ENCODE measurements at regions not wholly inside any gene's neighbourhood (a gene's known extent, or its start where the extent isn't known, plus 50 kb on each side); places are given as distances from the start of the nearest gene placed in this dataset.

GRCh38 chr18:60568220-60568619, 195.6 kb upstream of the MC4R start:
- no peak for TF ChIP-seq CTCF (IDR thresholded peaks at IDR 0.05; ENCODE audit: extremely low read depth, missing control alignments)
- no peak for DNase-seq (ENCODE audit: low spot score)

- no peak for DNase-seq (ENCODE audit: low spot score)
- no peak for TF ChIP-seq CTCF (IDR thresholded peaks at IDR 0.05; ENCODE audit: extremely low read depth, missing control alignments)
Measured at GRCh38 chr18:60570172-60570571, 197.6 kb upstream of the MC4R start.

GRCh38 chr18:60577457-60577856, 204.9 kb upstream of the MC4R start:
- TF ChIP-seq CTCF (IDR thresholded peaks at IDR 0.05; ENCODE audit: extremely low read depth, missing control alignments), result no peak

GRCh38 chr18:60585670-60586069, 213.1 kb upstream of the MC4R start:
- TF ChIP-seq CTCF (IDR thresholded peaks at IDR 0.05; ENCODE audit: extremely low read depth, missing control alignments), result no peak
- no peak for DNase-seq (ENCODE audit: low spot score)

More at GRCh38 chr18:60577457-60577856, 204.9 kb upstream of the MC4R start:
- DNase-seq (ENCODE audit: low spot score), result no peak

GRCh38 chr18:60593249-60593648, 220.7 kb upstream of the MC4R start:
- TF ChIP-seq CTCF (IDR thresholded peaks at IDR 0.05; ENCODE audit: extremely low read depth, missing control alignments), result no peak
- no peak for DNase-seq (ENCODE audit: low spot score)

GRCh38 chr18:60596928-60597327, 224.4 kb upstream of the MC4R start:
- no peak for TF ChIP-seq CTCF (IDR thresholded peaks at IDR 0.05; ENCODE audit: extremely low read depth, missing control alignments)
- DNase-seq (ENCODE audit: low spot score), result no peak

GRCh38 chr18:60599267-60599666, 226.7 kb upstream of the MC4R start:
- no peak for TF ChIP-seq CTCF (IDR thresholded peaks at IDR 0.05; ENCODE audit: extremely low read depth, missing control alignments)
- peak; percentile 8 for DNase-seq (ENCODE audit: low spot score)

Measured in GM20000 (cell line).